Astrocyte of the spinal cord (primary cell): ENCODE measurements at regions not wholly inside any gene's neighbourhood (a gene's known extent, or its start where the extent isn't known, plus 50 kb on each side); places are given as distances from the start of the nearest gene placed in this dataset.

ENCODE experiments used
- DNase-seq: peaks from one replicate; pipeline ENCODE4 v3.0.0; 2011; ENCODE audit warnings: low read depth, low spot score
- H3K4me3 ChIP-seq: 2 replicates; pipeline ENCODE4 v1.5.1; 2011; ENCODE audit warnings: low read depth, mild to moderate bottlenecking, low read length, moderate library complexity
- CTCF ChIP-seq: IDR thresholded peaks from 2 replicates; pipeline ENCODE4 v1.5.1; 2012; ENCODE audit warnings: low read depth, mild to moderate bottlenecking, low read length, inconsistent platforms
- in situ Hi-C: cut with HindIII; loops from 2 replicates; pipeline ENCODE4 v1.10.0; 2017; ENCODE audit warnings: low sequenced_read_pairs

- no peak for TF ChIP-seq CTCF
- H3K4me3 ChIP-seq, result no peak overlapping the region
- peak; percentile 7 for DNase-seq
- in situ Hi-C loops, result no loop called here
These were observed 99.4 kb downstream of the YTHDF1 start for GRCh38 chr20:63116412-63117106.

- TF ChIP-seq CTCF, result no peak
- in situ Hi-C loops, result no loop called here
- DNase-seq, result no peak
- H3K4me3 ChIP-seq, result no peak overlapping the region
These were observed 100.1 kb downstream of the YTHDF1 start for GRCh38 chr20:63115651-63116411.

GRCh38 chr20:63114693-63115311 is 101.1 kb downstream of the YTHDF1 start:
- in situ Hi-C loops, result no loop called here
- H3K4me3 ChIP-seq, result no peak overlapping the region
- DNase-seq, result no peak
- TF ChIP-seq CTCF, result no peak

GRCh38 chr20:63114006-63114692 is 101.8 kb downstream of the YTHDF1 start:
- in situ Hi-C loops, result no loop called here
- no peak overlapping the region for H3K4me3 ChIP-seq
- no peak for DNase-seq
- no peak for TF ChIP-seq CTCF

GRCh38 chr20:63112491-63113219 is 103.3 kb downstream of the YTHDF1 start:
- H3K4me3 ChIP-seq, result no peak overlapping the region
- no peak for DNase-seq
- no peak for TF ChIP-seq CTCF
- in situ Hi-C loops, result no loop called here

- no peak for DNase-seq
- H3K4me3 ChIP-seq, result no peak overlapping the region
- no peak for TF ChIP-seq CTCF
- in situ Hi-C loops, result no loop called here
These were observed 101.5 kb upstream of the BHLHE23 start for GRCh38 chr20:63108247-63108646.
